Stomach (tissue), 8 donors: ENCODE measurements at regions not wholly inside any gene's neighbourhood (a gene's known extent, or its start where the extent isn't known, plus 50 kb on each side); places are given as distances from the start of the nearest gene placed in this dataset.

ENCODE experiments used
- DNase-seq, 2 donors: peaks; one replicate each; pipeline versions ENCODE4 v3.0.0 to v3.0.0-alpha.2; 2013 to 2019
- H3K27ac ChIP-seq, 5 donors: fragments of 200-600 bp in 4 of 5; sonication (generic) in 4 of 5; one replicate each; pipeline ENCODE4 v1.5.1; 2013 to 2019; ENCODE audit warnings: mild to moderate bottlenecking in 1 of 5, moderate library complexity in 1 of 5
- H3K27me3 ChIP-seq, 3 donors: fragments of 200-600 bp; sonication (generic); one replicate each; pipeline ENCODE4 v1.5.1; 2017 to 2019; ENCODE audit warnings: mixed run types in 1 of 3
- H3K36me3 ChIP-seq, 4 donors: fragments of 200-600 bp; sonication (generic); 1 replicate in 3 of 4; 2 replicates in 1 of 4; pipeline ENCODE4 v1.5.1; 2016 to 2019
- H3K4me1 ChIP-seq, 4 donors: fragments of 200-600 bp; sonication (generic); one replicate each; pipeline ENCODE4 v1.5.1; 2016 to 2019
- H3K4me3 ChIP-seq, 4 donors: fragments of 200-600 bp; sonication (generic) in 3 of 4; one replicate each; pipeline ENCODE4 v1.5.1; 2016 to 2019; ENCODE audit warnings: mild to moderate bottlenecking in 1 of 4
- H3K9me3 ChIP-seq, 4 donors: fragments of 200-600 bp; sonication (generic); one replicate each; pipeline ENCODE4 v1.5.1; 2016 to 2019
- CTCF ChIP-seq, 7 experiments: fragments of 450-650 bp in 4 of 7; fragments of 200-600 bp in 3 of 7; sonication (generic) in 3 of 7; IDR thresholded peaks; one replicate each; pipeline ENCODE4 v1.5.1; 2016 to 2019; ENCODE audit warnings: antibody characterized with exemption in 7 of 7, control low read depth in 2 of 7, mild to moderate bottlenecking in 1 of 7
- EP300 ChIP-seq: sonication (generic); formaldehyde crosslinking; IDR thresholded peaks from one replicate; pipeline ENCODE4 v1.6.1; 2017; ENCODE audit warnings: antibody characterized with exemption
- POLR2A ChIP-seq, 4 donors: fragments of 450-650 bp; IDR thresholded peaks; one replicate each; pipeline ENCODE4 v1.6.1; 2016; ENCODE audit warnings: antibody characterized with exemption in 4 of 4, control low read depth in 2 of 4, mild to moderate bottlenecking in 1 of 4, moderate library complexity in 1 of 4
- POLR2AphosphoS5 ChIP-seq, 3 donors: sonication (generic); formaldehyde crosslinking; IDR thresholded peaks; one replicate each; pipeline ENCODE4 v1.6.1; 2016; ENCODE audit warnings: antibody characterized with exemption in 3 of 3
- WGBS, 5 donors: extraction: QIAGEN DNeasy Blood & Tissue Kit in 3 of 5; methylation state at CpG; one replicate each; pipeline versions ENCODE4 v1.1.5 to v1.1.7; 2013 to 2018; 5-methylcytosine and 5-hydroxymethylcytosine counted together
- intact Hi-C: fragments of 100-400 bp; cut with DNase I; formaldehyde crosslinking; loops from one replicate; pipeline ENCODE4 v1.15.1; 2023; ENCODE audit warnings: low total_unique reads
- donor health status: healthy with polysubstance abuse.
- donor health status: Bipolar disorder and iron deficiency.
- donor health status: healthy.

DNA sequence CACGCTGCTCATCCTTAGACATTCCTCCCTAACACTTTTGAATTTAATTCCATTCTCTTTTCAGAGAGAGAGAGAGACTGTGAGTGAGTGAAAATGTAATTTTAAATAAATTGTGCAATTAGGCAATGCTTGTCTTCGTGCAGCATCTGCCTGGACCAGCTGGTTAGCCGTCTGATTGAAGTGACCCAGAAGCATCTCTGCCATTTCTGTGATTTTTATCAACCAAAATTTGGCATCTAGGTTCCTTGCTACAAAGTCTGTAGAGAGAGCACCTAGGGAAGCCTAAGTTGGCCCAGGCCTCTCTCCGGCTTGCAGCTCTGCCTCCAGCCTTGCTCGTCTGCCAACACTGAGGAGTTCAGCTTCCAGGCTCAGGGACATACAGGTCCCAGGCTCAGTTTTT lies 138.6 kb upstream of the GPR12 start:
- Histone ChIP-seq H3K9me3 (no peaks in the 10 kb centered on the region), H3K4me1 (no peaks in the 10 kb centered on the region), H3K36me3 (no peaks in the 10 kb centered on the region), H3K27me3 (peaks cover 0 to 63% (median 16%) of the 10 kb centered on the region in 3 donors), H3K27ac (no peak overlapping the region), H3K4me3 (no peak overlapping the region)
- 68 to 81% (median 76%) methylated on average over 5 of the region's 5 CpGs for whole genome bisulfite sequencing, 5 donors
- TF ChIP-seq EP300, result no peak
- TF ChIP-seq CTCF (IDR thresholded peaks at IDR 0.05), result no peak
- no peak for TF ChIP-seq POLR2AphosphoS5 (IDR thresholded peaks at IDR 0.05)
- no peak for TF ChIP-seq POLR2A (IDR thresholded peaks at IDR 0.05)
- DNase-seq, result no peak
- intact Hi-C loops, result no loop called here

DNA sequence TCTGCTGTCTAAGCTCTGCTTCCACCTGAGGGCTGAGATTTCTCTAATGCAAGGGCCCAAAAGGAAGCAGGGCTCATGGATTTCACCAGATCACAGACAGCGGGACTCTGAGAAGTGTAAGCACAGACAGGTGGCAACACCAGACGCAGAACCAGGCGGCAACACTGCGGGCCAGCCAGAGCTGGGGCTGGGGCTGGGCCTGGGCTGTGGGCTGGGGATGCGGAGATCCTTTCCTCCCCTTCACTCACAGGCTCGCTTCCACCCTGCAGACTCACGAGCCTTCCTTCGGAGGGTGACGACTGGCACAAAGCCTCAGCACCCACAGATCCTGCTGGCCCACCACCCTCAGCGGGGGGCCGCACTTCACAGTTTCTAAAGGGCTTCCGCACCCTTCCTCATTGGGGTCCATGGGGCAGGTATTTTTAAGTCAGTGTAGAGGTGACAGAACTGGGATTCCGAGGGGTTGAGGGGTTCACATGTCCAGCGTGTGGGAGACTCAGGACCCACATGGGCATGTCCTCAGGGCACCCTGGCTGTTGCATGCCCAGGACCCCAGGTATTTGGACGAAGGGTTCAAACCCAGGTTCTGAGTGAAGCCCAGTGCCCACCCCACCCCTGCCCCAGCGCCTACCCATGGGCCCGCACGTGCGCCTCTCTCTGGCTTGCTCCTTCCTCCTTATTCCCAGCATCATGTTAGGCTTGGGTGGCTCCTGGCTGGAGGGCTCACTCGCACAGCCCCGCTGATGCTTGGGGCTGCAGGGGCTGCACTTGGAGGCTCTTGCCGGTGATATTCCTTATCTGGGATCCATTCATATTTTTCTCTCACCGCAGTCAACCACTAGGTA lies 137.3 kb upstream of the GPR12 start:
- H3K36me3 ChIP-seq, result no peaks in the 10 kb centered on the region
- TF ChIP-seq POLR2AphosphoS5 (IDR thresholded peaks at IDR 0.05) (no peak), POLR2A (IDR thresholded peaks at IDR 0.05) (no peak), EP300 (no peak), CTCF (IDR thresholded peaks at IDR 0.05) (no peak)
- H3K4me1 ChIP-seq, result no peaks in the 10 kb centered on the region
- intact Hi-C loops, result no loop called here
- H3K27ac ChIP-seq, result no peak overlapping the region
- H3K27me3 ChIP-seq, result peaks cover 0 to 63% (median 16%) of the 10 kb centered on the region in 3 donors
- DNase-seq, result no peak
- WGBS, 5 donors, result 80 to 87% (median 82%) methylated on average over 18 to 23 of the region's 23 CpGs
- H3K9me3 ChIP-seq, result no peaks in the 10 kb centered on the region
- no peak overlapping the region for H3K4me3 ChIP-seq

DNA sequence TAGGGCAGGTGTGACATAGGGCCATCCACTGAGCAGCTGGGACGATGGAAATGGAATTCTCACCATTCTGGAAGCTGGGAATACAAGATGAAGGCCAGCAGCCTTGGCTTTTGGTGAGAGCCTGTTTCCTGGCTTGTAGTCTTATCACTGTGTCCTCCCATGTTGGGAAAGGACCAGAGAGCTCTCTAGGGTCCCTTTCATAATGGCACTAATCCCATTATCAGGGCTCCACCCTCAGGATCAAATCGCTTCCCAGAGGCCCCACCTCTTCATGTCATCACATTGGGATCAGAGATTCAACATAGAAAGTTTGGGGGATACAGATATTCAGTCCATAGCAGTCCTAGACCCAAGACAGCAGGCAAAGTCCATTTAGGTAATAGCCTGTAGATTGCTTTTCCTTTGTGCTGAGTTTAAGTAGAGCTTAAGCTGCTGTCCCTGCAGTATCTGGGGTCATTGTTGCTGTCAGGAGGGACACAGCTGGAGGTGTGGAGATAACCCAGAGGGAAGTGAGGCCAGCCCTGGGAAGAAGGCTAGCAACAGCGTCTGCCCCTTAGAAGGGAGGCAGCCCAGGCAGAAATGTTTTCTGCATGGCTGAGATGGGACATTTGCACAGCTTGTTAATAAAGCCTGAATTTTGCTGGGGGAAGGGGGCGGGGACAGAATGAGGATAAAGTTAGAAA lies 136.5 kb upstream of the GPR12 start:
- intact Hi-C loops, result no loop called here
- DNase-seq, result no peak
- no peak for TF ChIP-seq POLR2AphosphoS5 (IDR thresholded peaks at IDR 0.05)
- no peak for TF ChIP-seq POLR2A (IDR thresholded peaks at IDR 0.05)
- TF ChIP-seq CTCF (IDR thresholded peaks at IDR 0.05), result no peak
- TF ChIP-seq EP300, result no peak
- Histone ChIP-seq H3K4me1 (no peaks in the 10 kb centered on the region), H3K27ac (no peak overlapping the region), H3K9me3 (no peaks in the 10 kb centered on the region), H3K27me3 (peaks cover 0 to 63% (median 16%) of the 10 kb centered on the region in 3 donors), H3K36me3 (no peaks in the 10 kb centered on the region), H3K4me3 (no peak overlapping the region)
- 36 to 48% (median 39%) methylated on average over 4 of the region's 4 CpGs for WGBS, 5 donors

GRCh38 chr13:26895808-26896466 lies 135.4 kb upstream of the GPR12 start:
- DNase-seq, result no peak
- Histone ChIP-seq H3K27me3 (peaks cover 0 to 56% (median 16%) of the 10 kb centered on the region in 3 donors), H3K9me3 (no peaks in the 10 kb centered on the region), H3K4me1 (no peaks in the 10 kb centered on the region), H3K36me3 (no peaks in the 10 kb centered on the region), H3K27ac (no peak overlapping the region), H3K4me3 (no peak overlapping the region)
- intact Hi-C loops, result no loop called here
- WGBS, 5 donors, result 54 to 59% (median 57%) methylated on average over 15 of the region's 15 CpGs
- TF ChIP-seq EP300 (no peak), CTCF (IDR thresholded peaks at IDR 0.05) (no peak), POLR2AphosphoS5 (IDR thresholded peaks at IDR 0.05) (no peak), POLR2A (IDR thresholded peaks at IDR 0.05) (no peak)
